Liver (tissue), 7 donors: ENCODE measurements at regions not wholly inside any gene's neighbourhood (a gene's known extent, or its start where the extent isn't known, plus 50 kb on each side); places are given as distances from the start of the nearest gene placed in this dataset.
"Not testable (repeated sequence)": the region's sequence is repeated elsewhere in the genome, so short reads cannot be mapped to it uniquely, and the experiment has no call there.

ENCODE experiments used
- DNase-seq: peaks from one replicate; pipeline ENCODE4 v3.0.0-alpha.2; 2017; ENCODE audit warnings: low spot score
- H3K27ac ChIP-seq, 2 donors: one replicate each; pipeline ENCODE4 v1.7.0; 2013; ENCODE audit warnings: inconsistent platforms in 2 of 2, low read length in 2 of 2, control low read depth in 1 of 2, low read depth in 1 of 2, mild to moderate bottlenecking in 1 of 2
- H3K27me3 ChIP-seq, 4 donors: one replicate each; pipeline versions ENCODE4 v1.6.1 to v1.7.0; 2013; ENCODE audit warnings: low read length in 3 of 4, inconsistent platforms in 1 of 4, mild to moderate bottlenecking in 1 of 4, moderate library complexity in 1 of 4; ENCODE audit not compliant: control insufficient read depth in 4 of 4, insufficient read depth in 4 of 4
- H3K36me3 ChIP-seq, 4 donors: one replicate each; pipeline versions ENCODE4 v1.6.1 to v1.7.0; 2013; ENCODE audit warnings: low read length in 3 of 4, mild to moderate bottlenecking in 3 of 4, low read depth in 1 of 4, moderate library complexity in 1 of 4; ENCODE audit not compliant: control insufficient read depth in 4 of 4, insufficient read depth in 3 of 4
- H3K4me1 ChIP-seq, 4 donors: one replicate each; pipeline versions ENCODE4 v1.6.1 to v1.7.0; 2013; ENCODE audit warnings: low read length in 3 of 4, mild to moderate bottlenecking in 3 of 4, moderate library complexity in 1 of 4; ENCODE audit not compliant: control insufficient read depth in 4 of 4, insufficient read depth in 4 of 4
- H3K4me3 ChIP-seq, 3 donors: one replicate each; pipeline versions ENCODE4 v1.6.1 to v1.7.0; 2013; ENCODE audit warnings: low read length in 3 of 3, control low read depth in 1 of 3, low read depth in 1 of 3, mild to moderate bottlenecking in 1 of 3
- H3K9ac ChIP-seq, 2 donors: one replicate each; pipeline ENCODE4 v1.7.0; 2013; ENCODE audit warnings: low read length in 2 of 2, mild to moderate bottlenecking in 2 of 2, moderate library complexity in 2 of 2, control low read depth in 1 of 2, low read depth in 1 of 2
- H3K9me3 ChIP-seq, 4 donors: one replicate each; pipeline versions ENCODE4 v1.6.1 to v1.7.0; 2013; ENCODE audit warnings: low read length in 3 of 4; ENCODE audit not compliant: control insufficient read depth in 4 of 4
- HNF4A ChIP-seq, 2 donors: conservative IDR thresholded peaks; 2 replicates each; pipeline ENCODE4 v1.6.1; 2016; ENCODE audit warnings: antibody characterized with exemption in 2 of 2, mild to moderate bottlenecking in 2 of 2
- NR2F2 ChIP-seq: IDR thresholded peaks from 2 replicates; pipeline ENCODE4 v1.6.1; 2016; ENCODE audit warnings: antibody characterized with exemption
- RAD21 ChIP-seq, 2 donors: IDR thresholded peaks; 2 replicates each; pipeline ENCODE4 v1.6.1; 2016; ENCODE audit warnings: antibody characterized with exemption in 2 of 2, mild to moderate bottlenecking in 2 of 2
- RXRA ChIP-seq, 2 donors: IDR thresholded peaks; 2 replicates each; pipeline ENCODE4 v1.6.1; 2017 to 2018; ENCODE audit warnings: antibody characterized with exemption in 2 of 2, mild to moderate bottlenecking in 1 of 2
- SP1 ChIP-seq: IDR thresholded peaks from 2 replicates; pipeline ENCODE4 v1.6.1; 2018; ENCODE audit warnings: antibody characterized with exemption, mild to moderate bottlenecking
- ZBTB33 ChIP-seq: IDR thresholded peaks from 2 replicates; pipeline ENCODE4 v1.6.1; 2016; ENCODE audit warnings: antibody characterized with exemption
- WGBS: extraction: QIAGEN DNeasy Blood & Tissue Kit; methylation state at CpG from one replicate; pipeline ENCODE4 v1.1.7; 2013; 5-methylcytosine and 5-hydroxymethylcytosine counted together
- donor health status: healthy.
- donor health status: healthy.
- donor health status: healthy.
- donor health status: healthy.

GRCh38 chr4:7134737-7135388 lies 57.5 kb upstream of the SORCS2 start:
- Histone ChIP-seq H3K4me1 (peaks cover 0 to 2% (median 0%) of the 10 kb centered on the region in 4 donors), H3K27ac (no peak overlapping the region), H3K9me3 (peaks cover 0 to 2% (median 0%) of the 10 kb centered on the region in 4 donors), H3K4me3 (no peak overlapping the region), H3K36me3 (no peaks in the 10 kb centered on the region), H3K27me3 (no peaks in the 10 kb centered on the region), H3K9ac (no peak overlapping the region)
- WGBS = 67% methylated on average over 12 of the region's 12 CpGs
- no peak for TF ChIP-seq RXRA (IDR thresholded peaks at IDR 0.05)
- TF ChIP-seq ZBTB33 = no peak
- peak; percentile 46 for TF ChIP-seq NR2F2
- DNase-seq = no peak

GRCh38 chr4:7133818-7134650 lies 58.3 kb upstream of the SORCS2 start:
- 94% methylated on average over 4 of the region's 4 CpGs for WGBS
- not testable (repeated sequence) for H3K9me3 ChIP-seq, H3K27ac ChIP-seq, H3K4me3 ChIP-seq, H3K9ac ChIP-seq, H3K4me1 ChIP-seq, DNase-seq, H3K36me3 ChIP-seq, H3K27me3 ChIP-seq

GRCh38 chr4:7132730-7133582 lies 59.4 kb upstream of the SORCS2 start:
- H3K36me3 ChIP-seq = no peaks in the 10 kb centered on the region
- no peaks in the 10 kb centered on the region for H3K27me3 ChIP-seq
- H3K9me3 ChIP-seq = peaks cover 0 to 2% (median 0%) of the 10 kb centered on the region in 4 donors
- no peak overlapping the region for H3K4me3 ChIP-seq
- no peak for DNase-seq
- no peak overlapping the region for H3K9ac ChIP-seq
- H3K27ac ChIP-seq = no peak overlapping the region
- WGBS = 93% methylated on average over 4 of the region's 4 CpGs
- TF ChIP-seq HNF4A (conservative IDR thresholded peaks at IDR 0.05) (no peak), RAD21 (IDR thresholded peaks at IDR 0.05) (no peak), SP1 (no peak)
- H3K4me1 ChIP-seq = peaks cover 0 to 2% (median 0%) of the 10 kb centered on the region in 4 donors

- no peak for DNase-seq
- peaks cover 0 to 2% (median 0%) of the 10 kb centered on the region in 4 donors for H3K4me1 ChIP-seq
- no peak overlapping the region for H3K27ac ChIP-seq
- 90% methylated on average over 11 of the region's 11 CpGs for WGBS
- no peak overlapping the region for H3K9ac ChIP-seq
- H3K27me3 ChIP-seq = no peaks in the 10 kb centered on the region
- peaks cover 0 to 2% (median 0%) of the 10 kb centered on the region in 4 donors for H3K9me3 ChIP-seq
- H3K36me3 ChIP-seq = no peaks in the 10 kb centered on the region
- H3K4me3 ChIP-seq = no peak overlapping the region
- no peak for TF ChIP-seq ZBTB33
Measured at GRCh38 chr4:7132249-7132648, 60.1 kb upstream of the SORCS2 start.
